Mammary epithelial cell (primary cell): ENCODE measurements at regions not wholly inside any gene's neighbourhood (a gene's known extent, or its start where the extent isn't known, plus 50 kb on each side); places are given as distances from the start of the nearest gene placed in this dataset.
"Not testable (repeated sequence)": the region's sequence is repeated elsewhere in the genome, so short reads cannot be mapped to it uniquely, and the experiment has no call there.

Experiments used
- EZH2 ChIP-seq: IDR thresholded peaks from 2 replicates; pipeline ENCODE4 v1.6.1; 2012; ENCODE audit warnings: low read length, inconsistent platforms, borderline replicate concordance
- TF ChIP-seq, protein P1 (sequence below), 2 donors: IDR thresholded peaks in 1 of 2; conservative IDR thresholded peaks in 1 of 2; 2 replicates each; pipeline ENCODE4 v1.5.1; 2011 to 2012; ENCODE audit warnings: inconsistent platforms in 2 of 2, low read length in 2 of 2, mild to moderate bottlenecking in 2 of 2, control low read depth in 1 of 2, low read depth in 1 of 2; ENCODE audit not compliant: insufficient read depth in 1 of 2; ENCODE audit errors: extremely low read depth in 1 of 2

DNA sequence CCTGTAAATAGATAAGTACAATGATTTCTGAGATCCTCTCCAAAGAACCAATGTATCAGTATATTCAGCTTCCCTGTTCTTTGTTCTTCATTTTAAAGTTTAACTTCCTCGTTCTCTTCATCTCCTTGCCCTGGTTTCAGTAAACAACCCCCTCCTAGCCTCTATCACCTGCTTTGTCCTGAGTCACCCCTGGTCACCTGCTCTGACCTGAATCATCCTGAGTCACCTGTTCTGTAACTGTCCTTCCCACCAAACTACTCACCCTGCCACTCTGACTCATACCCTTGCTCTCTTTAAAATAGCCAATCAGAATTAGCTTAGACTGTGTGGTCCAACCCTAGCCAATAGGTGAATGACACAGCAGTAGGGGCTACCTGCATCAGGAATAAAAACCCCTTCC lies 313.0 kb upstream of the LRRC3B start:
- TF ChIP-seq, protein P1, sequence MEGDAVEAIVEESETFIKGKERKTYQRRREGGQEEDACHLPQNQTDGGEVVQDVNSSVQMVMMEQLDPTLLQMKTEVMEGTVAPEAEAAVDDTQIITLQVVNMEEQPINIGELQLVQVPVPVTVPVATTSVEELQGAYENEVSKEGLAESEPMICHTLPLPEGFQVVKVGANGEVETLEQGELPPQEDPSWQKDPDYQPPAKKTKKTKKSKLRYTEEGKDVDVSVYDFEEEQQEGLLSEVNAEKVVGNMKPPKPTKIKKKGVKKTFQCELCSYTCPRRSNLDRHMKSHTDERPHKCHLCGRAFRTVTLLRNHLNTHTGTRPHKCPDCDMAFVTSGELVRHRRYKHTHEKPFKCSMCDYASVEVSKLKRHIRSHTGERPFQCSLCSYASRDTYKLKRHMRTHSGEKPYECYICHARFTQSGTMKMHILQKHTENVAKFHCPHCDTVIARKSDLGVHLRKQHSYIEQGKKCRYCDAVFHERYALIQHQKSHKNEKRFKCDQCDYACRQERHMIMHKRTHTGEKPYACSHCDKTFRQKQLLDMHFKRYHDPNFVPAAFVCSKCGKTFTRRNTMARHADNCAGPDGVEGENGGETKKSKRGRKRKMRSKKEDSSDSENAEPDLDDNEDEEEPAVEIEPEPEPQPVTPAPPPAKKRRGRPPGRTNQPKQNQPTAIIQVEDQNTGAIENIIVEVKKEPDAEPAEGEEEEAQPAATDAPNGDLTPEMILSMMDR (conservative IDR thresholded peaks at IDR 0.05 in 1 of 2, IDR thresholded peaks at IDR 0.05 in 1 of 2; ENCODE audit: extremely low read depth in 1 of 2, insufficient read depth in 1 of 2, low read depth in 1 of 2, low read length in 2 of 2), result not testable (repeated sequence)
- not testable (repeated sequence) for TF ChIP-seq EZH2
